WTC11 (cell line): ENCODE measurements at regions not wholly inside any gene's neighbourhood (a gene's known extent, or its start where the extent isn't known, plus 50 kb on each side); places are given as distances from the start of the nearest gene placed in this dataset.

Experiments
- ATAC-seq: fragments of 200-7000 bp; cut with Tn5 transposase; 2 replicates; pipeline ENCODE4 v1.10.0; 2021; ENCODE audit warnings: mild to moderate bottlenecking, moderate library complexity
- CTCF ChIA-PET: fragments of 300-600 bp; sonication (Branson Sonifier 250); formaldehyde crosslinking; loops from one replicate; lab custom pipeline; 2021; ENCODE audit warnings: antibody characterized with exemption; lab: Charles Lee
- POLR2A ChIA-PET: fragments of 350-600 bp; sonication (Branson Sonifier 250); formaldehyde crosslinking; loops from one replicate; lab custom pipeline; 2021; ENCODE audit warnings: antibody characterized with exemption; lab: Charles Lee
- DNase-seq: peaks from one replicate; pipeline ENCODE4 v3.0.0; 2021; ENCODE audit warnings: low spot score
- H3K27ac Mint-ChIP-seq: 2 replicates; pipeline ENCODE4 v1.8.0; 2021; ENCODE audit warnings: mixed read lengths
- H3K27me3 Mint-ChIP-seq: 2 replicates; pipeline ENCODE4 v1.8.0; 2021; ENCODE audit warnings: low read depth, mild to moderate bottlenecking, moderate library complexity, mixed read lengths
- H3K36me3 Mint-ChIP-seq: 2 replicates; pipeline ENCODE4 v1.8.0; 2021; ENCODE audit warnings: mixed read lengths
- H3K4me1 Mint-ChIP-seq: 2 replicates; pipeline ENCODE4 v1.8.0; 2022; ENCODE audit warnings: mixed read lengths
- H3K4me3 Mint-ChIP-seq: 2 replicates; pipeline ENCODE4 v1.8.0; 2021; ENCODE audit warnings: mild to moderate bottlenecking, moderate library complexity, mixed read lengths
- H3K9me3 Mint-ChIP-seq: 2 replicates; pipeline ENCODE4 v1.8.0; 2021; ENCODE audit warnings: mixed read lengths
- CDX4 ChIP-seq: fragments of 250-450 bp; sonication (Bioruptor Pico); IDR thresholded peaks from 2 replicates; pipeline ENCODE4 v1.9.0; 2021; ENCODE audit warnings: moderate library complexity, mild to moderate bottlenecking, inconsistent platforms, borderline replicate concordance
- E2F4 ChIP-seq: sonication (generic); formaldehyde crosslinking; IDR thresholded peaks from 2 replicates; pipeline ENCODE4 v1.8.1; 2022; ENCODE audit warnings: low read depth, mild to moderate bottlenecking, moderate library complexity, missing genetic modification reagents, borderline replicate concordance
- ERG ChIP-seq: fragments of 250-450 bp; sonication (Bioruptor Pico); IDR thresholded peaks from 2 replicates; pipeline ENCODE4 v1.8.0; 2021; ENCODE audit warnings: mild to moderate bottlenecking
- ESRRA ChIP-seq: sonication (generic); formaldehyde crosslinking; IDR thresholded peaks from 2 replicates; pipeline ENCODE4 v1.8.1; 2022; ENCODE audit warnings: mild to moderate bottlenecking, missing genetic modification reagents, borderline replicate concordance
- FOXK1 ChIP-seq: sonication (generic); formaldehyde crosslinking; IDR thresholded peaks from 2 replicates; pipeline ENCODE4 v1.8.0; 2022; ENCODE audit warnings: mild to moderate bottlenecking, moderate library complexity, missing genetic modification reagents
- HMGXB4 ChIP-seq: sonication (generic); formaldehyde crosslinking; IDR thresholded peaks from 2 replicates; pipeline ENCODE4 v1.8.1; 2023; ENCODE audit warnings: mild to moderate bottlenecking, moderate library complexity, missing genetic modification reagents
- ZNF423 ChIP-seq: fragments of 250-450 bp; sonication (Bioruptor Pico); IDR thresholded peaks from 2 replicates; pipeline ENCODE4 v2.1.2; 2022; ENCODE audit warnings: mild to moderate bottlenecking, moderate library complexity
- ZNF425 ChIP-seq: fragments of 250-450 bp; sonication (Bioruptor Pico); conservative IDR thresholded peaks from 2 replicates; pipeline ENCODE4 v1.9.0; 2021; ENCODE audit warnings: mild to moderate bottlenecking
- ZNF532 ChIP-seq: fragments of 250-450 bp; sonication (Bioruptor Pico); IDR thresholded peaks from 2 replicates; pipeline ENCODE4 v1.9.0; 2021; ENCODE audit warnings: mild to moderate bottlenecking, borderline replicate concordance

- DNase-seq (no peak), ATAC-seq (peak; percentile 34; the same call in 1 of the 2 replicates)
- TF ChIP-seq CDX4 (no peak), FOXK1 (CRISPR knock-in tag) (no peak), ERG (CRISPR knock-in tag) (no peak), ZNF425 (CRISPR knock-in tag) (no peak), ZNF423 (CRISPR knock-in tag) (no peak), E2F4 (no peak), ZNF532 (CRISPR knock-in tag) (no peak), ESRRA (CRISPR knock-in tag) (no peak)
- H3K4me1 Mint-ChIP-seq, result peaks cover 28% of the 10 kb centered on the region
- H3K27me3 Mint-ChIP-seq, result peaks cover 14% of the 10 kb centered on the region
- ChIA-PET POLR2A (no interaction called here), CTCF (no interaction called here)
- no peaks in the 10 kb centered on the region for H3K36me3 Mint-ChIP-seq
- no peak overlapping the region for H3K4me3 Mint-ChIP-seq
- H3K27ac Mint-ChIP-seq, result 0 out of 2 replicates have a peak overlapping the region, but pooled peaks have one; percentile 9
- H3K9me3 Mint-ChIP-seq, result 0 out of 2 replicates have a peak, but pooled peaks cover 5% of the 10 kb centered on the region
Observed at GRCh38 chr4:26206999-26207398, 113.8 kb upstream of the RBPJ start.

- H3K9me3 Mint-ChIP-seq, result 0 out of 2 replicates have a peak, but pooled peaks cover 5% of the 10 kb centered on the region
- H3K4me3 Mint-ChIP-seq, result no peak overlapping the region
- peaks cover 28% of the 10 kb centered on the region for H3K4me1 Mint-ChIP-seq
- CTCF ChIA-PET, result no interaction called here
- H3K36me3 Mint-ChIP-seq, result no peaks in the 10 kb centered on the region
- no peak for DNase-seq
- ATAC-seq, result no peak
- H3K27ac Mint-ChIP-seq, result no peak overlapping the region
- no peak for TF ChIP-seq HMGXB4 (CRISPR knock-in tag)
- no peak for TF ChIP-seq ESRRA (CRISPR knock-in tag)
- H3K27me3 Mint-ChIP-seq, result peaks cover 11% of the 10 kb centered on the region
- POLR2A ChIA-PET, result no interaction called here
Observed at GRCh38 chr4:26207631-26208030, 113.2 kb upstream of the RBPJ start.
